ENCODE measurements at regions not wholly inside any gene's neighbourhood (a gene's known extent, or its start where the extent isn't known, plus 50 kb on each side); places are given as distances from the start of the nearest gene placed in this dataset.
"Not testable (repeated sequence)": the region's sequence is repeated elsewhere in the genome, so short reads cannot be mapped to it uniquely, and the experiment has no call there.

DNA sequence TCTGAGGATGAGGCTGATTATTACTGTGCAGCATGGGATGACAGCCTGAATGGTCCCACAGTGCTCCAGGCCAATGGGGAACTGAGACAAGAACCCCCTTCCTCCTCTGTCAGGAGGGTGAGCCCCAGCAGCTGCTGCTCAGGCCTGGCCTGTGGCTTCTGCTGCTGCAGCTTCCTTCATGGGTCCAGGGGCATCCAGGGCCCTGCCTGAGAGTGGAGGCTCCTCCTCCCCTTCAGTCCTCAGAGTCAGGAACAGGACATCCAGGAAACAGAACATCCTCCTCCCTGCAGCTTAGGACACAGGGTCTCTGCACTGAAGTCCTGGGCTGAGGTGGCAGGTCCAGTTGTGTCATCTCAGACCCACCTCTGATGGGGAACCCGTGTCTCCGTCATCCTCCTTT, 127.2 kb downstream of the ZNF280B start:
- TF ChIP-seq POLR2A (IDR thresholded peaks at IDR 0.05; ENCODE audit: low read length); GATA1 (IDR thresholded peaks at IDR 0.05; ENCODE audit: low read depth, low read length): not testable (repeated sequence)
